Fibroblast of lung (primary cell): ENCODE measurements at regions not wholly inside any gene's neighbourhood (a gene's known extent, or its start where the extent isn't known, plus 50 kb on each side); places are given as distances from the start of the nearest gene placed in this dataset.
"Not testable (repeated sequence)": the region's sequence is repeated elsewhere in the genome, so short reads cannot be mapped to it uniquely, and the experiment has no call there.

ENCODE experiments used
- DNase-seq, 2 donors: peaks; one replicate each; pipeline versions ENCODE4 v3.0.0 to v3.0.0-alpha.2; 2010; ENCODE audit warnings: low read depth in 2 of 2
- H2AFZ ChIP-seq: 2 replicates; pipeline ENCODE4 v1.5.1; 2012; ENCODE audit warnings: low read length, control low read depth, inconsistent platforms
- H3K27ac ChIP-seq: 2 replicates; pipeline ENCODE4 v1.5.1; 2011; ENCODE audit warnings: low read length, control low read depth; ENCODE audit not compliant: insufficient read depth
- H3K27me3 ChIP-seq: 2 replicates; pipeline ENCODE4 v1.5.1; 2011; ENCODE audit warnings: mild to moderate bottlenecking, low read length; ENCODE audit not compliant: control insufficient read depth, insufficient read depth
- H3K36me3 ChIP-seq: 2 replicates; pipeline ENCODE4 v1.5.1; 2011; ENCODE audit warnings: low read length; ENCODE audit not compliant: control insufficient read depth, insufficient read depth
- H3K4me1 ChIP-seq: 2 replicates; pipeline ENCODE4 v1.5.1; 2011; ENCODE audit warnings: low read length; ENCODE audit not compliant: control insufficient read depth, insufficient read depth; ENCODE audit errors: extremely low read depth
- H3K4me2 ChIP-seq: 2 replicates; pipeline ENCODE4 v1.5.1; 2011; ENCODE audit warnings: low read length, control low read depth; ENCODE audit not compliant: insufficient read depth; ENCODE audit errors: extremely low read depth
- H3K4me3 ChIP-seq, 4 experiments: fragments of 200-600 bp in 1 of 4; sonication (generic) in 1 of 4; replicated peaks in 1 of 4; 2 replicates each; pipeline ENCODE4 v1.5.1; 2011 to 2016; ENCODE audit warnings: low read length in 4 of 4, low read depth in 3 of 4, mild to moderate bottlenecking in 3 of 4, control low read depth in 2 of 4, inconsistent platforms in 1 of 4, mixed read lengths in 1 of 4; ENCODE audit not compliant: insufficient read depth in 1 of 4; ENCODE audit errors: control extremely low read depth in 1 of 4
- H3K79me2 ChIP-seq: 2 replicates; pipeline ENCODE4 v1.5.1; 2012; ENCODE audit warnings: mild to moderate bottlenecking, low read length, inconsistent platforms; ENCODE audit not compliant: control insufficient read depth, insufficient read depth
- H3K9ac ChIP-seq: 2 replicates; pipeline ENCODE4 v1.5.1; 2011; ENCODE audit warnings: mild to moderate bottlenecking, low read length, control low read depth; ENCODE audit not compliant: insufficient read depth
- H3K9me3 ChIP-seq: 2 replicates; pipeline ENCODE4 v1.5.1; 2012; ENCODE audit warnings: low read depth, low read length; ENCODE audit not compliant: control insufficient read depth, insufficient read depth
- H4K20me1 ChIP-seq: 2 replicates; pipeline ENCODE4 v1.5.1; 2011; ENCODE audit warnings: low read length; ENCODE audit not compliant: control insufficient read depth, insufficient read depth; ENCODE audit errors: extremely low read depth
- CTCF ChIP-seq, 2 donors: IDR thresholded peaks in 1 of 2; conservative IDR thresholded peaks in 1 of 2; 1 replicate in 1 of 2; 2 replicates in 1 of 2; pipeline ENCODE4 v1.5.1; 2011 to 2012; ENCODE audit warnings: low read length in 2 of 2, control low read depth in 1 of 2, inconsistent platforms in 1 of 2, low read depth in 1 of 2, mild to moderate bottlenecking in 1 of 2
- EZH2 ChIP-seq: IDR thresholded peaks from 2 replicates; pipeline ENCODE4 v1.5.1; 2012; ENCODE audit warnings: low read length, control low read depth, mild to moderate bottlenecking; ENCODE audit errors: missing control alignments

DNA sequence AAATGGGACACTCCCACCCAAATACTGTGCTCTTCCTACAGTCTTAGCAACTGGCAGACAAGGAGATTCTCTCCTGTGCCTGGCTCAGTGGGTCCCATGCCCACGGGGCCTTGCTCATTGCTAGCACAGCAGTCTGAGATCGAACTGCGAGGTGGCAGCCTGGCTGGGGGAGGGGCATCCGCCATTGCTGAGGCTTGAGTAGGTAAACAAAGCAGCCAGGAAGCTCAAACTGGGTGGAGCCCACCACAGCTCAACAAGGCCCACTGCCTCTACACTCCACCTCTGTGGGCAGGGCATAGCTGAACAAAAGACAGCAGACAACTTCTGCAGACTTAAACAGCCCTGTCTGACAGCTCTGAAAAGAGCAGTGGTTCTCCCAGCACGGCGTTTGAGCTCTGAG, 174.8 kb downstream of the COL12A1 start:
- not testable (repeated sequence) for H3K9ac ChIP-seq, H3K36me3 ChIP-seq, H3K4me3 ChIP-seq, H3K4me1 ChIP-seq, H3K27me3 ChIP-seq, DNase-seq, H3K79me2 ChIP-seq, H3K27ac ChIP-seq, H3K4me2 ChIP-seq, H4K20me1 ChIP-seq, H2AFZ ChIP-seq, H3K9me3 ChIP-seq

GRCh38 chr6:75029333-75029732, 176.5 kb downstream of the COL12A1 start:
- Histone ChIP-seq H3K4me2 (no peak overlapping the region), H3K27me3 (no peaks in the 10 kb centered on the region), H3K27ac (no peak overlapping the region), H3K9me3 (no peaks in the 10 kb centered on the region), H3K79me2 (no peaks in the 10 kb centered on the region), H3K36me3 (no peaks in the 10 kb centered on the region), H3K4me3 (no peak overlapping the region), H2AFZ (peak overlapping the region; percentile 54), H3K9ac (no peak overlapping the region), H4K20me1 (no peaks in the 10 kb centered on the region), H3K4me1 (no peaks in the 10 kb centered on the region)
- no peak for DNase-seq
- no peak for TF ChIP-seq EZH2
- no peak for TF ChIP-seq CTCF (conservative IDR thresholded peaks at IDR 0.05 in 1 of 2, IDR thresholded peaks at IDR 0.05 in 1 of 2; ENCODE audit: low read depth in 1 of 2, low read length in 2 of 2)

GRCh38 chr6:75025371-75025770, 180.5 kb downstream of the COL12A1 start:
- Histone ChIP-seq H2AFZ (no peak overlapping the region), H3K27ac (no peak overlapping the region), H3K27me3 (no peaks in the 10 kb centered on the region), H3K9me3 (no peaks in the 10 kb centered on the region), H3K4me3 (no peak overlapping the region), H3K9ac (no peak overlapping the region), H3K4me1 (peaks cover 5% of the 10 kb centered on the region), H3K79me2 (no peaks in the 10 kb centered on the region), H3K4me2 (no peak overlapping the region), H3K36me3 (no peaks in the 10 kb centered on the region), H4K20me1 (no peaks in the 10 kb centered on the region)
- TF ChIP-seq CTCF (conservative IDR thresholded peaks at IDR 0.05 in 1 of 2, IDR thresholded peaks at IDR 0.05 in 1 of 2; ENCODE audit: low read depth in 1 of 2, low read length in 2 of 2) = no peak
- TF ChIP-seq EZH2 = no peak
- peak in 1 of 2 donors; percentile 24 for DNase-seq

DNA sequence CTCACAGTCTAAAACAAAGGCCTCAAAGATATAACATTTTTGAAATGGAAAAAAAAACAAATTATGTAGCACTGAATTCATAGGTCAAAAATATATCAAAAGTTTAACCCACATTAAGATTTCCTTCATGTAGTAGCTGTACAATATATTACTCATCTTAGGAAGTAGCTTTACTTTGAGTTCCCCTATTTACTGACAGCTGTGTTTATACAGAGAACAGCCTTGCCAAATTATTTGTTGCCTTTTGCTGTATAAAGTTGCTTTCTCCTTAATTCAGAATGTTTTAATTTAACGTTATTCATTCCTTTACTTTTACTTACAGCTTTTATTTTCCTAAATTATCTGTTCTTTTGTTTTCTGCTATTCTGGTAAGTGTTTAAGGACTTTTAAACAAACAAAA, 181.0 kb downstream of the COL12A1 start:
- TF ChIP-seq CTCF (conservative IDR thresholded peaks at IDR 0.05 in 1 of 2, IDR thresholded peaks at IDR 0.05 in 1 of 2; ENCODE audit: low read depth in 1 of 2, low read length in 2 of 2) = no peak
- TF ChIP-seq EZH2 = no peak
- Histone ChIP-seq H3K4me1 (peaks cover 5% of the 10 kb centered on the region), H3K9me3 (no peaks in the 10 kb centered on the region), H3K4me2 (no peak overlapping the region), H3K27me3 (no peaks in the 10 kb centered on the region), H3K9ac (no peak overlapping the region), H3K79me2 (no peaks in the 10 kb centered on the region), H4K20me1 (no peaks in the 10 kb centered on the region), H3K36me3 (no peaks in the 10 kb centered on the region), H3K4me3 (no peak overlapping the region), H3K27ac (no peak overlapping the region), H2AFZ (no peak overlapping the region)
- peak; percentile 12 to 77 for DNase-seq
